Tibial nerve (tissue), 4 donors: ENCODE measurements at regions not wholly inside any gene's neighbourhood (a gene's known extent, or its start where the extent isn't known, plus 50 kb on each side); places are given as distances from the start of the nearest gene placed in this dataset.

ENCODE experiments used
- DNase-seq, 2 donors: peaks; one replicate each; pipeline ENCODE4 v3.0.0-alpha.2; 2019; ENCODE audit warnings: low spot score in 2 of 2
- H3K27ac ChIP-seq, 4 donors: fragments of 200-600 bp; sonication (generic) in 3 of 4; one replicate each; pipeline ENCODE4 v1.5.1; 2017 to 2019; ENCODE audit warnings: mild to moderate bottlenecking in 1 of 4
- H3K27me3 ChIP-seq, 2 donors: fragments of 200-600 bp; sonication (generic) in 1 of 2; one replicate each; pipeline versions ENCODE4 v1.5.1 to v1.6.0; 2017 to 2019
- H3K36me3 ChIP-seq, 3 donors: fragments of 200-600 bp; sonication (generic); one replicate each; pipeline ENCODE4 v1.5.1; 2018 to 2019
- H3K4me1 ChIP-seq, 4 donors: fragments of 200-600 bp; sonication (generic) in 3 of 4; one replicate each; pipeline ENCODE4 v1.5.1; 2017 to 2019
- H3K4me3 ChIP-seq, 4 donors: fragments of 200-600 bp; sonication (generic) in 3 of 4; one replicate each; pipeline ENCODE4 v1.5.1; 2017 to 2019; ENCODE audit warnings: mild to moderate bottlenecking in 1 of 4, moderate library complexity in 1 of 4
- H3K9me3 ChIP-seq, 4 donors: fragments of 200-600 bp; sonication (generic) in 3 of 4; one replicate each; pipeline ENCODE4 v1.5.1; 2017 to 2019
- CTCF ChIP-seq, 5 experiments: fragments of 200-600 bp in 3 of 5; fragments of 450-650 bp in 2 of 5; sonication (generic) in 3 of 5; IDR thresholded peaks; one replicate each; pipeline ENCODE4 v1.5.1; 2016 to 2019; ENCODE audit warnings: antibody characterized with exemption in 5 of 5, mild to moderate bottlenecking in 3 of 5, moderate library complexity in 2 of 5
- EP300 ChIP-seq, 2 donors: sonication (generic); formaldehyde crosslinking; IDR thresholded peaks; one replicate each; pipeline ENCODE4 v1.6.1; 2017; ENCODE audit warnings: antibody characterized with exemption in 2 of 2, mild to moderate bottlenecking in 1 of 2
- POLR2A ChIP-seq, 2 donors: fragments of 450-650 bp; IDR thresholded peaks; one replicate each; pipeline ENCODE4 v1.6.1; 2017; ENCODE audit warnings: antibody characterized with exemption in 2 of 2, mild to moderate bottlenecking in 2 of 2, moderate library complexity in 2 of 2
- WGBS, 2 donors: methylation state at CpG; one replicate each; pipeline ENCODE4 v1.1.5; 2018; 5-methylcytosine and 5-hydroxymethylcytosine counted together

- Histone ChIP-seq H3K36me3 (no peaks in the 10 kb centered on the region), H3K27me3 (no peaks in the 10 kb centered on the region), H3K9me3 (no peaks in the 10 kb centered on the region), H3K4me1 (no peaks in the 10 kb centered on the region), H3K4me3 (no peak overlapping the region), H3K27ac (no peak overlapping the region)
- TF ChIP-seq EP300 (IDR thresholded peaks at IDR 0.05) (no peak), CTCF (IDR thresholded peaks at IDR 0.05) (no peak), POLR2A (IDR thresholded peaks at IDR 0.05) (no peak)
- 84 to 85% methylated on average over 1 of the region's 1 CpG for WGBS, 2 donors
- no peak for DNase-seq
These were observed 695.0 kb downstream of the SQOR start for GRCh38 chr15:46329876-46330275.

GRCh38 chr15:46331546-46331945 lies 696.7 kb downstream of the SQOR start:
- Histone ChIP-seq H3K27ac (no peak overlapping the region), H3K4me3 (no peak overlapping the region), H3K4me1 (no peaks in the 10 kb centered on the region), H3K27me3 (no peaks in the 10 kb centered on the region), H3K9me3 (no peaks in the 10 kb centered on the region), H3K36me3 (no peaks in the 10 kb centered on the region)
- TF ChIP-seq EP300 (IDR thresholded peaks at IDR 0.05): no peak
- no peak for TF ChIP-seq POLR2A (IDR thresholded peaks at IDR 0.05)
- TF ChIP-seq CTCF (IDR thresholded peaks at IDR 0.05): no peak
- DNase-seq: no peak

GRCh38 chr15:46343196-46343935 lies 708.5 kb downstream of the SQOR start:
- Histone ChIP-seq H3K36me3 (no peaks in the 10 kb centered on the region), H3K27ac (no peak overlapping the region), H3K27me3 (no peaks in the 10 kb centered on the region), H3K4me3 (no peak overlapping the region), H3K4me1 (no peaks in the 10 kb centered on the region), H3K9me3 (no peaks in the 10 kb centered on the region)
- WGBS, 2 donors: 43 to 49% methylated on average over 7 of the region's 7 CpGs
- TF ChIP-seq POLR2A (IDR thresholded peaks at IDR 0.05) (no peak), CTCF (IDR thresholded peaks at IDR 0.05) (no peak), EP300 (IDR thresholded peaks at IDR 0.05) (no peak)
- no peak for DNase-seq

GRCh38 chr15:46344115-46344724 lies 709.4 kb downstream of the SQOR start:
- H3K27ac ChIP-seq: no peak overlapping the region
- H3K9me3 ChIP-seq: no peaks in the 10 kb centered on the region
- 74 to 78% methylated on average over 2 of the region's 2 CpGs for WGBS, 2 donors
- TF ChIP-seq POLR2A (IDR thresholded peaks at IDR 0.05) (no peak), EP300 (IDR thresholded peaks at IDR 0.05) (no peak), CTCF (IDR thresholded peaks at IDR 0.05) (no peak)
- no peaks in the 10 kb centered on the region for H3K27me3 ChIP-seq
- no peaks in the 10 kb centered on the region for H3K36me3 ChIP-seq
- H3K4me1 ChIP-seq: no peaks in the 10 kb centered on the region
- no peak for DNase-seq
- no peak overlapping the region for H3K4me3 ChIP-seq

GRCh38 chr15:46344915-46345314 lies 710.1 kb downstream of the SQOR start:
- H3K4me3 ChIP-seq: no peak overlapping the region
- H3K4me1 ChIP-seq: no peaks in the 10 kb centered on the region
- DNase-seq: no peak
- 94 to 95% methylated on average over 3 of the region's 3 CpGs for WGBS, 2 donors
- TF ChIP-seq EP300 (IDR thresholded peaks at IDR 0.05) (no peak), CTCF (IDR thresholded peaks at IDR 0.05) (no peak), POLR2A (IDR thresholded peaks at IDR 0.05) (no peak)
- no peaks in the 10 kb centered on the region for H3K9me3 ChIP-seq
- no peaks in the 10 kb centered on the region for H3K27me3 ChIP-seq
- H3K27ac ChIP-seq: no peak overlapping the region
- no peaks in the 10 kb centered on the region for H3K36me3 ChIP-seq
